ENCODE measurements at regions not wholly inside any gene's neighbourhood (a gene's known extent, or its start where the extent isn't known, plus 50 kb on each side); places are given as distances from the start of the nearest gene placed in this dataset.

DNA sequence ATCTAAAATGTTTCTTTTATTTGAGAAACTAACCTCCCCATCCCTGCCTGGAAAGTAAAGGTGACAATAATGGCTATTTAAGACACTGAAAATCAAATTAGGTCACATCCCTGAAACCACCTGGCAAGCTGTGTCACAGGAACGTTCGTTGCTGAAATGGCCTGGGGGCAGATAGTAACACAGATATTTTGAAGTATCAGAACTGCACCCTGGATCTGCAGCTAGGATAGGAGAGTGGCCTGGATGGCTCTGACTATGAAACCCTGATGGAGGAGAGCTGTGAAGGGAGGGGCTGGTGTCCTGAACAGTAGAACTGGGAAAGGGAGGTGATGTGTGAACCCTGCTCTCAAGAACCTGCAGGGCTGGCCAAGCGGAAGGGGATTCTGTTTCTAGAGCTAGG lies 648.3 kb upstream of the CFAP20DC start:
- DNase-seq (ENCODE audit: low spot score) (no peak), ATAC-seq (ENCODE audit: insufficient number of reproducible peaks, low FRiP score, low read depth) (no peak)
- TF ChIP-seq, protein P1, sequence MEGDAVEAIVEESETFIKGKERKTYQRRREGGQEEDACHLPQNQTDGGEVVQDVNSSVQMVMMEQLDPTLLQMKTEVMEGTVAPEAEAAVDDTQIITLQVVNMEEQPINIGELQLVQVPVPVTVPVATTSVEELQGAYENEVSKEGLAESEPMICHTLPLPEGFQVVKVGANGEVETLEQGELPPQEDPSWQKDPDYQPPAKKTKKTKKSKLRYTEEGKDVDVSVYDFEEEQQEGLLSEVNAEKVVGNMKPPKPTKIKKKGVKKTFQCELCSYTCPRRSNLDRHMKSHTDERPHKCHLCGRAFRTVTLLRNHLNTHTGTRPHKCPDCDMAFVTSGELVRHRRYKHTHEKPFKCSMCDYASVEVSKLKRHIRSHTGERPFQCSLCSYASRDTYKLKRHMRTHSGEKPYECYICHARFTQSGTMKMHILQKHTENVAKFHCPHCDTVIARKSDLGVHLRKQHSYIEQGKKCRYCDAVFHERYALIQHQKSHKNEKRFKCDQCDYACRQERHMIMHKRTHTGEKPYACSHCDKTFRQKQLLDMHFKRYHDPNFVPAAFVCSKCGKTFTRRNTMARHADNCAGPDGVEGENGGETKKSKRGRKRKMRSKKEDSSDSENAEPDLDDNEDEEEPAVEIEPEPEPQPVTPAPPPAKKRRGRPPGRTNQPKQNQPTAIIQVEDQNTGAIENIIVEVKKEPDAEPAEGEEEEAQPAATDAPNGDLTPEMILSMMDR (IDR thresholded peaks at IDR 0.05): no peak
- Histone ChIP-seq H3K27me3 (replicated peaks; ENCODE audit: insufficient read depth) (no peaks in the 10 kb centered on the region), H3K9me3 (no peaks in the 10 kb centered on the region), H3K4me3 (no peak overlapping the region), H3K4me1 (ENCODE audit: control insufficient read depth in 1 of 2, low read depth in 2 of 2) (no peaks in the 10 kb centered on the region), H3K36me3 (no peaks in the 10 kb centered on the region), H3K27ac (no peak overlapping the region)

DNA sequence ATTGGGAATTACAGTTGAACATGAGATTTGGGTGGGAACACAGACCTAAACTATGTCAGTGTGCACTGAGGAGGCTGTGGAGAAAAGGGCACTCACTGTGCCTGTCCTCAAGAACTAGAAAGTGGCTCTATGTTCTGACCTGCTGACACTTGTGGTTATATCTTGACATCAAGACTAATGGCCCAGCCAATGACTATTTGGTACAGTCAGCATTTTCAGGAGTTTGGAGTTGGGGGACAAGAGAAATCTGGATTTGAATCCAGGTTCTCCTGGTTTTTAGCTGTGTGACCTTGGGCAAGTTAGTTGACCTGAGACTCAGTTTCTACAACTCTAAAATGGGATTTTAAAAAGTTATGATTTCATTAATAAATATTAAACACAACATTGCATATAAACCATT lies 647.0 kb upstream of the CFAP20DC start:
- H3K4me3 ChIP-seq: no peak overlapping the region
- ATAC-seq (ENCODE audit: insufficient number of reproducible peaks, low FRiP score, low read depth) (no peak), DNase-seq (ENCODE audit: low spot score) (no peak)
- no peaks in the 10 kb centered on the region for H3K27me3 ChIP-seq (replicated peaks; ENCODE audit: insufficient read depth)
- no peaks in the 10 kb centered on the region for H3K9me3 ChIP-seq
- TF ChIP-seq, protein P1 (IDR thresholded peaks at IDR 0.05): no peak
- no peaks in the 10 kb centered on the region for H3K4me1 ChIP-seq (ENCODE audit: control insufficient read depth in 1 of 2, low read depth in 2 of 2)
- H3K36me3 ChIP-seq: no peaks in the 10 kb centered on the region
- H3K27ac ChIP-seq: no peak overlapping the region

DNA sequence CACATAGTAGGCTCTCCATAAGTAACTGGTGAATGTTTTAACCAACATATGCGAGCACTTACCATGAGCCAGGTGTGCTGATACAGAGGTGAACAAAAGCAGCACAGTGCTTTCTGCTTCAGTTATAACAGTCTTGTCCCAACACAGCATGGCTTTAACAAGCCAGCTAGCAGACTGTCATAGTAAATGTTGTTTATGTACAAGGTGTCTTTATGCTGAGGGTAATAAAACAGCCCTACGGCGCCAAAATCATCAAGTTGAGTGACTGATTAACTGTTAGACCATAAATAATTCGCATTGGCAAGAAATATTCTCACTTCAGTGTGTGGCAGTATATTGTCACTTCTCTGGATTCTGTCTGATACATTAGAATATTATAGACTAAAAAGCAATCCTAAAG lies 646.0 kb upstream of the CFAP20DC start:
- TF ChIP-seq, protein P1 (IDR thresholded peaks at IDR 0.05): no peak
- Histone ChIP-seq H3K27me3 (replicated peaks; ENCODE audit: insufficient read depth) (no peaks in the 10 kb centered on the region), H3K4me3 (no peak overlapping the region), H3K9me3 (no peaks in the 10 kb centered on the region), H3K27ac (no peak overlapping the region), H3K4me1 (ENCODE audit: control insufficient read depth in 1 of 2, low read depth in 2 of 2) (no peaks in the 10 kb centered on the region), H3K36me3 (no peaks in the 10 kb centered on the region)
- DNase-seq (ENCODE audit: low spot score): no peak
- ATAC-seq (ENCODE audit: insufficient number of reproducible peaks, low FRiP score, low read depth): no peak

DNA sequence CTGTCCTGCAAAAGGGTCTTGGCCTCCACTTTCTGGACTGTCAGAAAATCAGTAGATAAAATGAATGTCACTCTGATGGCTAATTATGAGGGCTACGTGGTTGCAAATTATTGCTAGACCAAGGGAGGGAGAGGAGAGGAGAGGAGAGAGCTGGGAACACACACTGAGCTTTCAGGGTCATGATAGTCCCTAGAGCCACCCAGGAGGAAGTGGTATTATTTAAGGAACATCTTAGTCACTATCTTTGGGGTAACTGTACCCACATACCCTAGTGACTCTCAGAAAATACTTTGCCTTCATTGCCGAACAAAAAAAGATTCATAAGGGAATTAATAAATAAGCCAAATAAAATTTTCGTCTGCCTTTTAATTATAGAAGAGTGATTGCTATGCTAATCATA lies 642.3 kb upstream of the CFAP20DC start:
- Histone ChIP-seq H3K4me3 (no peak overlapping the region), H3K4me1 (ENCODE audit: control insufficient read depth in 1 of 2, low read depth in 2 of 2) (no peaks in the 10 kb centered on the region)
- TF ChIP-seq, protein P1 (IDR thresholded peaks at IDR 0.05): no peak

DNA sequence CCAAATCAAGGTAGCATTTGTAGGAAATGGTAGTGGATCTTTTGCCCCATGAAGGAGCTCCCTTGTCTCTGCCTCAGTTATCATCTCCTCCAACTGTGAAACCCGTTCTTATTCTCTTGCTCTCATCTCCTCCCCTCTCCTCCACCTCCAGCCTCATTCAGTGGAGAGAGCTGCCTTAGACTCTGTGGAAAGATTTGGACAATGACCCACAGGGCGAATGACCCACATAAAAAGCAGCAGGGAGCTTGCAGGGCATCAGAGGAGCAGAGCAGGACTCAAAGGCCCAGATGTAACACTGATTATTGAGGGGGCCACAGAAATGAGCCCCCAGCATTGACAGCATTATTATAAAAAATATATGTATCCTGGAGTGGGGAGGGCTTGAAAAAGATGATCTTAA lies 641.1 kb upstream of the CFAP20DC start:
- H3K9me3 ChIP-seq: no peaks in the 10 kb centered on the region
- DNase-seq (ENCODE audit: low spot score) (no peak), ATAC-seq (ENCODE audit: insufficient number of reproducible peaks, low FRiP score, low read depth) (no peak)
- no peak overlapping the region for H3K4me3 ChIP-seq
- H3K4me1 ChIP-seq (ENCODE audit: control insufficient read depth in 1 of 2, low read depth in 2 of 2): no peaks in the 10 kb centered on the region
- no peaks in the 10 kb centered on the region for H3K36me3 ChIP-seq
- TF ChIP-seq, protein P1 (IDR thresholded peaks at IDR 0.05): no peak
- H3K27me3 ChIP-seq (replicated peaks; ENCODE audit: insufficient read depth): no peaks in the 10 kb centered on the region
- no peak overlapping the region for H3K27ac ChIP-seq

More for the DNA sequence above, 642.3 kb upstream of the CFAP20DC start:
- H3K9me3 ChIP-seq: no peaks in the 10 kb centered on the region
- H3K36me3 ChIP-seq: no peaks in the 10 kb centered on the region
- DNase-seq (ENCODE audit: low spot score) (no peak), ATAC-seq (ENCODE audit: insufficient number of reproducible peaks, low FRiP score, low read depth) (no peak)
- no peaks in the 10 kb centered on the region for H3K27me3 ChIP-seq (replicated peaks; ENCODE audit: insufficient read depth)
- H3K27ac ChIP-seq: no peak overlapping the region
